ENCODE measurements at regions not wholly inside any gene's neighbourhood (a gene's known extent, or its start where the extent isn't known, plus 50 kb on each side); places are given as distances from the start of the nearest gene placed in this dataset.

DNA sequence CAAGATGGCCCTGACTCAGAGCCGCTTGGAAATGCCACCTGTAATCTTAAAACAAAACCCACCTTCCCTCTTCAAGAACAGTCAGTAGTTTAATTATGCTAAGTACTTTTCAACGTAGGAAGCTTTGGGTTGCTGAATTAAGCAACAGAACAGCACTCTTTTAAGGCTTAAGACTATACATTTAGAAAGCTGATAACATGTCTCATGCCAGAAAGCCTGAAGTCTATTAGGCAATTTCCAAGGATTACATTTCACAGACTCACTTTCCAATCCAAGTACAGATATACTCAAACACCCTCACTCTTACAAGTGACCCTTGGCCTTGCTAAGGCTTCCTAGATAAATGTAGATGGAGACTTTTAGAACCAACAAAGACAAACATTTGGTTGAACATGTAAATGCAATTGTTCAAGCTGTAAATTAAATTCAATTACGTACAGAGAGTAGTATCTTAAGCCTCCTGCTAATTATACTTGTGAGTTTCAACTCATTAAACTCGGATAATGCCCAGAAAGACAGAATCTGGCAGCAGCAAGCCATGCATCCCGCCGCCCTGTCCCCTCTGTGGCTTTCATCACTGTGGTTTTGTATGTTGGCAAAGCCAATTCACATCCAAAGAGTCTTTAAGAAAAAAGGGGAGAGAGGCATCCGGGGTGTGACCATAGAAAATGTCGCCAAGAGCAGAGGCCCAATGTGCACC, 283.1 kb upstream of the NRP1 start:
- TF ChIP-seq, protein P1, sequence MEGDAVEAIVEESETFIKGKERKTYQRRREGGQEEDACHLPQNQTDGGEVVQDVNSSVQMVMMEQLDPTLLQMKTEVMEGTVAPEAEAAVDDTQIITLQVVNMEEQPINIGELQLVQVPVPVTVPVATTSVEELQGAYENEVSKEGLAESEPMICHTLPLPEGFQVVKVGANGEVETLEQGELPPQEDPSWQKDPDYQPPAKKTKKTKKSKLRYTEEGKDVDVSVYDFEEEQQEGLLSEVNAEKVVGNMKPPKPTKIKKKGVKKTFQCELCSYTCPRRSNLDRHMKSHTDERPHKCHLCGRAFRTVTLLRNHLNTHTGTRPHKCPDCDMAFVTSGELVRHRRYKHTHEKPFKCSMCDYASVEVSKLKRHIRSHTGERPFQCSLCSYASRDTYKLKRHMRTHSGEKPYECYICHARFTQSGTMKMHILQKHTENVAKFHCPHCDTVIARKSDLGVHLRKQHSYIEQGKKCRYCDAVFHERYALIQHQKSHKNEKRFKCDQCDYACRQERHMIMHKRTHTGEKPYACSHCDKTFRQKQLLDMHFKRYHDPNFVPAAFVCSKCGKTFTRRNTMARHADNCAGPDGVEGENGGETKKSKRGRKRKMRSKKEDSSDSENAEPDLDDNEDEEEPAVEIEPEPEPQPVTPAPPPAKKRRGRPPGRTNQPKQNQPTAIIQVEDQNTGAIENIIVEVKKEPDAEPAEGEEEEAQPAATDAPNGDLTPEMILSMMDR (IDR thresholded peaks at IDR 0.05; ENCODE audit: low read depth, low read length, poor library complexity, severe bottlenecking) = no peak
- no peak for TF ChIP-seq EZH2phosphoT487 (IDR thresholded peaks at IDR 0.05; ENCODE audit: borderline replicate concordance, low read length)
